Activated CD4-positive, alpha-beta T cell treated with anti-CD3 and anti-CD28 coated beads, Interleukin-2, amount 50 U/mL, for 16 hours (primary cell): ENCODE measurements at regions not wholly inside any gene's neighbourhood (a gene's known extent, or its start where the extent isn't known, plus 50 kb on each side); places are given as distances from the start of the nearest gene placed in this dataset.
"Not testable (repeated sequence)": the region's sequence is repeated elsewhere in the genome, so short reads cannot be mapped to it uniquely, and the experiment has no call there.

Experiments used
- DNase-seq: peaks from one replicate; pipeline ENCODE4 v3.0.0-alpha.2; 2020

GRCh38 chrX:3882553-3882920, 169.1 kb upstream of the PRKX start:
- not testable (repeated sequence) for DNase-seq

- DNase-seq: not testable (repeated sequence)
These were observed 168.6 kb upstream of the PRKX start for GRCh38 chrX:3881898-3882552.

GRCh38 chrX:3881255-3881895, 167.9 kb upstream of the PRKX start:
- DNase-seq: not testable (repeated sequence)

- DNase-seq: not testable (repeated sequence)
These were observed 162.9 kb upstream of the PRKX start for GRCh38 chrX:3876393-3876792.

GRCh38 chrX:3875638-3876037, 162.2 kb upstream of the PRKX start:
- DNase-seq: not testable (repeated sequence)

- DNase-seq: not testable (repeated sequence)
These were observed 158.9 kb upstream of the PRKX start for GRCh38 chrX:3872226-3872879.

- DNase-seq: not testable (repeated sequence)
These were observed 153.8 kb upstream of the PRKX start for GRCh38 chrX:3867067-3867831.

GRCh38 chrX:3858332-3858731, 144.9 kb upstream of the PRKX start:
- DNase-seq: not testable (repeated sequence)

GRCh38 chrX:3843522-3844145, 130.2 kb upstream of the PRKX start:
- DNase-seq: not testable (repeated sequence)

- peak; percentile 57 for DNase-seq
These were observed 129.5 kb upstream of the PRKX start for GRCh38 chrX:3842822-3843521.

- not testable (repeated sequence) for DNase-seq
These were observed 125.3 kb upstream of the PRKX start for GRCh38 chrX:3838754-3839153.

GRCh38 chrX:3837958-3838643, 124.7 kb upstream of the PRKX start:
- DNase-seq: not testable (repeated sequence)

GRCh38 chrX:3837211-3837610, 123.8 kb upstream of the PRKX start:
- DNase-seq: not testable (repeated sequence)

GRCh38 chrX:3833761-3834542, 120.5 kb upstream of the PRKX start:
- DNase-seq: not testable (repeated sequence)

GRCh38 chrX:3830020-3830419, 116.6 kb upstream of the PRKX start:
- DNase-seq: not testable (repeated sequence)

GRCh38 chrX:3829041-3829531, 115.6 kb upstream of the PRKX start:
- DNase-seq: not testable (repeated sequence)

GRCh38 chrX:3828378-3829040, 115.1 kb upstream of the PRKX start:
- DNase-seq: not testable (repeated sequence)

- DNase-seq: not testable (repeated sequence)
These were observed 110.6 kb upstream of the PRKX start for GRCh38 chrX:3824008-3824407.

- no peak for DNase-seq
These were observed 106.7 kb upstream of the PRKX start for GRCh38 chrX:3820167-3820566.

- DNase-seq: not testable (repeated sequence)
These were observed 104.0 kb upstream of the PRKX start for GRCh38 chrX:3817480-3817879.
